ENCODE measurements at regions not wholly inside any gene's neighbourhood (a gene's known extent, or its start where the extent isn't known, plus 50 kb on each side); places are given as distances from the start of the nearest gene placed in this dataset.

GRCh38 chrX:87900320-87900908 lies 382.8 kb downstream of the KLHL4 start:
- Histone ChIP-seq H3F3A (replicated peaks; ENCODE audit: low read depth) (no peaks in the 10 kb centered on the region), H2AFZ (no peak overlapping the region), H3K4me3 (no peak overlapping the region), H3K36me3 (ENCODE audit: insufficient read depth) (no peaks in the 10 kb centered on the region), H4K20me1 (replicated peaks; ENCODE audit: insufficient read depth) (no peaks in the 10 kb centered on the region), H3K9me2 (ENCODE audit: insufficient read depth) (no peaks in the 10 kb centered on the region), H3K4me1 (ENCODE audit: insufficient read depth) (peaks cover 9% of the 10 kb centered on the region; the same call in 1 of the 2 replicates), H3K79me2 (replicated peaks; ENCODE audit: insufficient read depth) (no peaks in the 10 kb centered on the region), H3K27ac (ENCODE audit: low read depth) (no peak overlapping the region), H3K4me2 (no peak overlapping the region), H3K27me3 (ENCODE audit: insufficient read depth) (no peaks in the 10 kb centered on the region)
- Mint-ChIP-seq H3K27me3 (ENCODE audit: insufficient read depth, low read depth, poor library complexity) (peaks cover 1% of the 10 kb centered on the region), H3K4me3 (no peak overlapping the region), H3K9me3 (no peaks in the 10 kb centered on the region), H3K4me1 (peaks cover 14% of the 10 kb centered on the region), H3K27ac (no peak overlapping the region), H3K36me3 (ENCODE audit: low read depth) (0 out of 3 replicates have a peak, but pooled peaks cover 3% of the 10 kb centered on the region)
- ATAC-seq (no peak), DNase-seq (ENCODE audit: low spot score) (peak; percentile 1)
- TF ChIP-seq ZNF331 (CRISPR knock-in tag; IDR thresholded peaks at IDR 0.05; ENCODE audit: low read depth) (no peak), CREB1 (CRISPR knock-in tag; IDR thresholded peaks at IDR 0.05; ENCODE audit: low read depth) (no peak), JUNB (IDR thresholded peaks at IDR 0.05; ENCODE audit: unreplicated experiment) (no peak), ZNF462 (CRISPR knock-in tag; IDR thresholded peaks at IDR 0.05) (no peak)

GRCh38 chrX:87901060-87901459 lies 383.5 kb downstream of the KLHL4 start:
- peaks cover 14% of the 10 kb centered on the region for H3K4me1 Mint-ChIP-seq
- ATAC-seq (no peak), DNase-seq (ENCODE audit: low spot score) (no peak)
- no peaks in the 10 kb centered on the region for H3K9me3 Mint-ChIP-seq
- Histone ChIP-seq H3K4me3 (no peak overlapping the region), H3K36me3 (ENCODE audit: insufficient read depth) (no peaks in the 10 kb centered on the region), H3K79me2 (replicated peaks; ENCODE audit: insufficient read depth) (no peaks in the 10 kb centered on the region), H3F3A (replicated peaks; ENCODE audit: low read depth) (no peaks in the 10 kb centered on the region), H4K20me1 (replicated peaks; ENCODE audit: insufficient read depth) (no peaks in the 10 kb centered on the region), H3K27ac (ENCODE audit: low read depth) (no peak overlapping the region), H3K4me1 (ENCODE audit: insufficient read depth) (peaks cover 9% of the 10 kb centered on the region; the same call in 1 of the 2 replicates), H3K4me2 (no peak overlapping the region), H3K9me2 (ENCODE audit: insufficient read depth) (no peaks in the 10 kb centered on the region), H3K27me3 (ENCODE audit: insufficient read depth) (no peaks in the 10 kb centered on the region), H2AFZ (no peak overlapping the region)
- H3K4me3 Mint-ChIP-seq: no peak overlapping the region
- no peak for TF ChIP-seq EZH2phosphoT487 (IDR thresholded peaks at IDR 0.05; ENCODE audit: unreplicated experiment)
- no peak for TF ChIP-seq ZNF114 (CRISPR knock-in tag; IDR thresholded peaks at IDR 0.05)
- TF ChIP-seq STAT1 (IDR thresholded peaks at IDR 0.05; ENCODE audit: unreplicated experiment): no peak
- 0 out of 3 replicates have a peak, but pooled peaks cover 3% of the 10 kb centered on the region for H3K36me3 Mint-ChIP-seq (ENCODE audit: low read depth)
- H3K27me3 Mint-ChIP-seq (ENCODE audit: insufficient read depth, low read depth, poor library complexity): peaks cover 1% of the 10 kb centered on the region
- no peak overlapping the region for H3K27ac Mint-ChIP-seq

Data from GM23338 (cell line).